BLaER1 treated with 17β-estradiol and CSF1 and Interleukin-3, amounts not matched to agents 10 nM and 100 nM (cell line): ENCODE measurements at regions not wholly inside any gene's neighbourhood (a gene's known extent, or its start where the extent isn't known, plus 50 kb on each side); places are given as distances from the start of the nearest gene placed in this dataset.
"Not testable (repeated sequence)": the region's sequence is repeated elsewhere in the genome, so short reads cannot be mapped to it uniquely, and the experiment has no call there.

Experiments used
- H3K27ac ChIP-seq, 11 experiments: shearing (Covaris generic); formaldehyde crosslinking; 2 replicates each; pipeline ENCODE4 v1.8.1; 2022
- H3K27me3 ChIP-seq, 11 experiments: shearing (Covaris generic); formaldehyde crosslinking; 2 replicates each; pipeline ENCODE4 v1.8.1; 2022
- H3K36me3 ChIP-seq, 11 experiments: shearing (Covaris generic); formaldehyde crosslinking; 2 replicates each; pipeline ENCODE4 v1.8.1; 2022
- H3K4me1 ChIP-seq, 10 experiments: shearing (Covaris generic); formaldehyde crosslinking; 2 replicates each; pipeline ENCODE4 v1.8.1; 2022
- H3K4me2 ChIP-seq, 11 experiments: shearing (Covaris generic); formaldehyde crosslinking; 2 replicates each; pipeline ENCODE4 v1.8.1; 2022
- H3K4me3 ChIP-seq, 10 experiments: shearing (Covaris generic); formaldehyde crosslinking; 2 replicates each; pipeline ENCODE4 v1.8.1; 2022
- H3K9ac ChIP-seq, 11 experiments: shearing (Covaris generic); formaldehyde crosslinking; 2 replicates each; pipeline ENCODE4 v1.8.1; 2022
- H3K9me3 ChIP-seq, 11 experiments: shearing (Covaris generic); formaldehyde crosslinking; replicated peaks in 1 of 11; 2 replicates each; pipeline ENCODE4 v1.8.1; 2022
- H4K20me1 ChIP-seq, 11 experiments: shearing (Covaris generic); formaldehyde crosslinking; 2 replicates each; pipeline ENCODE4 v1.8.1; 2022
- Cebpa-rat ChIP-seq, 11 experiments: shearing (Covaris generic); IDR thresholded peaks; 2 replicates each; pipeline ENCODE4 v1.8.1; 2022

- no peaks in the 10 kb centered on the region for H3K9me3 ChIP-seq
- no peak overlapping the region for H3K4me3 ChIP-seq
- no peak overlapping the region for H3K4me2 ChIP-seq
- H3K4me1 ChIP-seq = no peaks in the 10 kb centered on the region
- H3K27ac ChIP-seq = no peak overlapping the region
- no peaks in the 10 kb centered on the region for H3K27me3 ChIP-seq
- no peak overlapping the region for H3K9ac ChIP-seq
- TF ChIP-seq Cebpa-rat (IDR thresholded peaks at IDR 0.05) = no peak
- H4K20me1 ChIP-seq = no peaks in the 10 kb centered on the region
- no peaks in the 10 kb centered on the region for H3K36me3 ChIP-seq
Measured at GRCh38 chr7:39845006-39845405, 105.0 kb upstream of the CDK13 start.

- Histone ChIP-seq H3K27ac (no peak overlapping the region), H3K27me3 (no peaks in the 10 kb centered on the region), H4K20me1 (no peaks in the 10 kb centered on the region), H3K36me3 (no peaks in the 10 kb centered on the region), H3K9ac (no peak overlapping the region), H3K9me3 (no peaks in the 10 kb centered on the region), H3K4me2 (no peak overlapping the region), H3K4me3 (no peak overlapping the region), H3K4me1 (no peaks in the 10 kb centered on the region)
- TF ChIP-seq Cebpa-rat (IDR thresholded peaks at IDR 0.05) = no peak
Measured at GRCh38 chr7:39847227-39847626, 102.8 kb upstream of the CDK13 start.

- Histone ChIP-seq H3K9ac (no peak overlapping the region), H3K4me3 (no peak overlapping the region), H3K4me2 (no peak overlapping the region), H3K4me1 (no peaks in the 10 kb centered on the region), H3K36me3 (no peaks in the 10 kb centered on the region), H3K27me3 (no peaks in the 10 kb centered on the region), H3K27ac (no peak overlapping the region), H4K20me1 (no peaks in the 10 kb centered on the region), H3K9me3 (no peaks in the 10 kb centered on the region)
- no peak for TF ChIP-seq Cebpa-rat (IDR thresholded peaks at IDR 0.05)
Measured at GRCh38 chr7:39851466-39852045, 98.5 kb upstream of the CDK13 start.

- H3K27ac ChIP-seq, H3K4me1 ChIP-seq, H3K27me3 ChIP-seq, H3K4me3 ChIP-seq, H4K20me1 ChIP-seq, H3K9me3 ChIP-seq, H3K36me3 ChIP-seq, H3K9ac ChIP-seq, H3K4me2 ChIP-seq: not testable (repeated sequence)
Measured at GRCh38 chr7:39854616-39855324, 95.3 kb upstream of the CDK13 start.

GRCh38 chr7:39855325-39855674 is 94.8 kb upstream of the CDK13 start:
- no peaks in the 10 kb centered on the region for H3K4me1 ChIP-seq
- H3K9me3 ChIP-seq = no peaks in the 10 kb centered on the region
- H3K4me3 ChIP-seq = no peak overlapping the region
- no peak overlapping the region for H3K27ac ChIP-seq
- no peaks in the 10 kb centered on the region for H3K36me3 ChIP-seq
- no peaks in the 10 kb centered on the region for H3K27me3 ChIP-seq
- H3K4me2 ChIP-seq = no peak overlapping the region
- TF ChIP-seq Cebpa-rat (IDR thresholded peaks at IDR 0.05) = no peak
- H4K20me1 ChIP-seq = no peaks in the 10 kb centered on the region
- H3K9ac ChIP-seq = no peak overlapping the region

GRCh38 chr7:39863675-39864322 is 86.3 kb upstream of the CDK13 start:
- not testable (repeated sequence) for H3K27ac ChIP-seq, H3K36me3 ChIP-seq, H3K4me1 ChIP-seq, H3K9ac ChIP-seq, H3K4me3 ChIP-seq, H3K9me3 ChIP-seq, H4K20me1 ChIP-seq, H3K27me3 ChIP-seq, H3K4me2 ChIP-seq

GRCh38 chr7:39869888-39870522 is 80.1 kb upstream of the CDK13 start:
- not testable (repeated sequence) for H3K9ac ChIP-seq, H3K4me1 ChIP-seq, H3K9me3 ChIP-seq, H3K27me3 ChIP-seq, H3K36me3 ChIP-seq, H3K27ac ChIP-seq, H3K4me3 ChIP-seq, H4K20me1 ChIP-seq
- H3K4me2 ChIP-seq = peak overlapping the region in 2 of 11 experiments; percentile 14 to 46; a peak in 1 of 22 replicates

GRCh38 chr7:39871610-39872009 is 78.4 kb upstream of the CDK13 start:
- H3K4me1 ChIP-seq, H3K4me2 ChIP-seq, H3K9me3 ChIP-seq, H3K36me3 ChIP-seq, H4K20me1 ChIP-seq, H3K9ac ChIP-seq, H3K27me3 ChIP-seq, H3K27ac ChIP-seq, H3K4me3 ChIP-seq: not testable (repeated sequence)

- H3K4me2 ChIP-seq = no peak overlapping the region
- no peak overlapping the region for H3K27ac ChIP-seq
- no peak overlapping the region for H3K9ac ChIP-seq
- TF ChIP-seq Cebpa-rat (IDR thresholded peaks at IDR 0.05) = no peak
- peaks cover 0 to 4% (median 0%) of the 10 kb centered on the region in 11 experiments; a peak in 4 of 22 replicates for H3K36me3 ChIP-seq
- H3K4me3 ChIP-seq = no peak overlapping the region
- peaks cover 29 to 43% (median 34%) of the 10 kb centered on the region in 11 experiments for H3K9me3 ChIP-seq
- no peaks in the 10 kb centered on the region for H4K20me1 ChIP-seq
- H3K4me1 ChIP-seq = no peaks in the 10 kb centered on the region
- H3K27me3 ChIP-seq = no peaks in the 10 kb centered on the region
Measured at GRCh38 chr7:39880556-39880955, 69.5 kb upstream of the CDK13 start.
